GM21447 (cell line): ENCODE measurements at regions not wholly inside any gene's neighbourhood (a gene's known extent, or its start where the extent isn't known, plus 50 kb on each side); places are given as distances from the start of the nearest gene placed in this dataset.
"Not testable (repeated sequence)": the region's sequence is repeated elsewhere in the genome, so short reads cannot be mapped to it uniquely, and the experiment has no call there.

Experiments
- ATAC-seq: cut with Tn5 transposase; IDR thresholded peaks from one replicate; pipeline ENCODE4 v1.9.1; 2021; ENCODE audit not compliant: unreplicated experiment

GRCh38 chr4:116551806-116552205, 533.6 kb downstream of the TRAM1L1 start:
- ATAC-seq = no peak

- no peak for ATAC-seq
Observed at GRCh38 chr4:116547632-116548031, 537.7 kb downstream of the TRAM1L1 start.

- ATAC-seq = no peak
Observed at GRCh38 chr4:116546759-116547158, 538.6 kb downstream of the TRAM1L1 start.

- no peak for ATAC-seq
Observed at GRCh38 chr4:116544946-116545345, 540.4 kb downstream of the TRAM1L1 start.

GRCh38 chr4:116539744-116540143, 545.6 kb downstream of the TRAM1L1 start:
- no peak for ATAC-seq

GRCh38 chr4:116537828-116538227, 547.5 kb downstream of the TRAM1L1 start:
- no peak for ATAC-seq

- ATAC-seq = not testable (repeated sequence)
Observed at GRCh38 chr4:116536024-116536423, 549.4 kb downstream of the TRAM1L1 start.

GRCh38 chr4:116531870-116532269, 553.5 kb downstream of the TRAM1L1 start:
- no peak for ATAC-seq

GRCh38 chr4:116531026-116531425, 554.4 kb downstream of the TRAM1L1 start:
- no peak for ATAC-seq

GRCh38 chr4:116530048-116530447, 555.3 kb downstream of the TRAM1L1 start:
- no peak for ATAC-seq

- ATAC-seq = no peak
Observed at GRCh38 chr4:116529129-116529528, 556.2 kb downstream of the TRAM1L1 start.

- ATAC-seq = no peak
Observed at GRCh38 chr4:116522922-116523321, 562.5 kb downstream of the TRAM1L1 start.

- ATAC-seq = no peak
Observed at GRCh38 chr4:116520886-116521285, 564.5 kb downstream of the TRAM1L1 start.

GRCh38 chr4:116516711-116517110, 568.7 kb downstream of the TRAM1L1 start:
- ATAC-seq = no peak

GRCh38 chr4:116515959-116516358, 569.4 kb downstream of the TRAM1L1 start:
- no peak for ATAC-seq

- ATAC-seq = no peak
Observed at GRCh38 chr4:116512552-116512951, 572.8 kb downstream of the TRAM1L1 start.

- ATAC-seq = no peak
Observed at GRCh38 chr4:116501954-116502353, 583.4 kb downstream of the TRAM1L1 start.

GRCh38 chr4:116500225-116500624, 585.2 kb downstream of the TRAM1L1 start:
- no peak for ATAC-seq

GRCh38 chr4:116489739-116490138, 595.6 kb downstream of the TRAM1L1 start:
- ATAC-seq = no peak

GRCh38 chr4:116486401-116486800, 599.0 kb downstream of the TRAM1L1 start:
- ATAC-seq = no peak

- no peak for ATAC-seq
Observed at GRCh38 chr4:116480546-116480945, 604.8 kb downstream of the TRAM1L1 start.

GRCh38 chr4:116478343-116478742, 607.0 kb downstream of the TRAM1L1 start:
- no peak for ATAC-seq

- ATAC-seq = no peak
Observed at GRCh38 chr4:116469582-116469981, 615.8 kb downstream of the TRAM1L1 start.

- ATAC-seq = no peak
Observed at GRCh38 chr4:116453127-116453526, 632.2 kb downstream of the TRAM1L1 start.
